Memory B cell (primary cell): ENCODE measurements at regions not wholly inside any gene's neighbourhood (a gene's known extent, or its start where the extent isn't known, plus 50 kb on each side); places are given as distances from the start of the nearest gene placed in this dataset.

Experiments used
- ATAC-seq: fragments of 150-1000 bp; cut with Tn5 transposase; 2 replicates; pipeline ENCODE4 v1.10.0; 2021; ENCODE audit warnings: low read depth, mild to moderate bottlenecking, moderate library complexity
- DNase-seq, 2 donors: peaks; one replicate each; pipeline ENCODE4 v3.0.0; 2022; ENCODE audit warnings: low spot score in 2 of 2
- H3K27ac Mint-ChIP-seq: one replicate; pipeline ENCODE4 v1.8.0; 2022; ENCODE audit warnings: mild to moderate bottlenecking, moderate library complexity, mixed read lengths
- H3K27me3 Mint-ChIP-seq: one replicate; pipeline ENCODE4 v1.8.0; 2022; ENCODE audit warnings: mixed read lengths
- H3K36me3 Mint-ChIP-seq: one replicate; pipeline ENCODE4 v1.8.0; 2022; ENCODE audit warnings: mild to moderate bottlenecking, mixed read lengths
- H3K4me1 Mint-ChIP-seq: one replicate; pipeline ENCODE4 v1.8.0; 2022; ENCODE audit warnings: mixed read lengths
- H3K4me3 Mint-ChIP-seq: one replicate; pipeline ENCODE4 v1.8.0; 2022; ENCODE audit warnings: mild to moderate bottlenecking, moderate library complexity, mixed read lengths
- H3K9me3 Mint-ChIP-seq: one replicate; pipeline ENCODE4 v1.8.0; 2022; ENCODE audit warnings: mixed read lengths

DNA sequence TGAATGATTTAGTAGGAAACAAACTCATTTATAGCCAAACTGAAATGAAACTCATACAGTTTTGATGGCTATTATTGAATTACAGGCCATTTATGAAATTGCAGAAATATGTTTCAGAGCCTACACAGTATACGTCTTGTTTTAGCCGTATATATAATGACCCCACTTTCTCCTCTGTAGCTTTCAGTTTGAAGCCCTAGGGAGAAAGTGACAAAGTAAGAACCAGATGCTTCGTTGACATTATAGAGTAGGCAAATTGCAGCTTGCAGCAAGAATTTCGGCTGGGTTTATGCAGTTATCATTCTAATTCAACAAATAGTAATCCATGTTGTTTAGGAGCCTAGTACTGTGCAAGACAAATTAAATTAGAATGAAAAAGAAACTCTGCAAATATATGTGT lies 836.3 kb upstream of the ADGRL4 start:
- H3K4me1 Mint-ChIP-seq, result no peaks in the 10 kb centered on the region
- ATAC-seq (no peak), DNase-seq (no peak)
- H3K9me3 Mint-ChIP-seq, result no peaks in the 10 kb centered on the region
- H3K27me3 Mint-ChIP-seq, result no peaks in the 10 kb centered on the region
- H3K4me3 Mint-ChIP-seq, result no peak overlapping the region
- no peak overlapping the region for H3K27ac Mint-ChIP-seq
- H3K36me3 Mint-ChIP-seq, result no peaks in the 10 kb centered on the region

- no peak overlapping the region for H3K27ac Mint-ChIP-seq
- no peaks in the 10 kb centered on the region for H3K36me3 Mint-ChIP-seq
- DNase-seq (no peak), ATAC-seq (no peak)
- H3K27me3 Mint-ChIP-seq, result no peaks in the 10 kb centered on the region
- H3K4me3 Mint-ChIP-seq, result no peak overlapping the region
- no peaks in the 10 kb centered on the region for H3K4me1 Mint-ChIP-seq
- no peaks in the 10 kb centered on the region for H3K9me3 Mint-ChIP-seq
These were observed 833.4 kb upstream of the ADGRL4 start for GRCh38 chr1:79839882-79840281.

- H3K4me1 Mint-ChIP-seq, result peaks cover 2% of the 10 kb centered on the region
- H3K9me3 Mint-ChIP-seq, result no peaks in the 10 kb centered on the region
- no peaks in the 10 kb centered on the region for H3K27me3 Mint-ChIP-seq
- ATAC-seq, result no peak
- H3K4me3 Mint-ChIP-seq, result no peak overlapping the region
- no peak overlapping the region for H3K27ac Mint-ChIP-seq
- no peaks in the 10 kb centered on the region for H3K36me3 Mint-ChIP-seq
- DNase-seq, result no peak
These were observed 820.9 kb upstream of the ADGRL4 start for GRCh38 chr1:79827446-79827845.

DNA sequence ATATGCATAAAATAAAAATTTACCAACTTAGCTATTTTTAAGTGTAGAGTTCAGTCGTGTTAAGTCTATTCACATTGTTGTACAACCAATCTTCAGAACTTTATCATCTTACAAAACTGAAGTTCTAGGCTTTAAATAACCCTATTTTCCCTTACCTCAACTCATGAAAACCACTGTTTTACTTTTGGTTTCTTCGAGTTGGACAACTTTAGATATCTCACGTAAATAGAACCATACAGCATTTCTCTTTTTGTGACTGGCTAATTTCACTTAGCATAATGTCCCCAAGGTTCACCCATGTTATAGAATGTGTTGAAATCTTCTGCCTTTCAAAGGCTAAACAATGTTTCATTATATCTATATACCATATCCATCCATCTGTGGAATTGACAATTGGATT lies 819.0 kb upstream of the ADGRL4 start:
- peaks cover 2% of the 10 kb centered on the region for H3K4me1 Mint-ChIP-seq
- H3K27me3 Mint-ChIP-seq, result no peaks in the 10 kb centered on the region
- no peak overlapping the region for H3K27ac Mint-ChIP-seq
- H3K36me3 Mint-ChIP-seq, result no peaks in the 10 kb centered on the region
- no peak overlapping the region for H3K4me3 Mint-ChIP-seq
- H3K9me3 Mint-ChIP-seq, result no peaks in the 10 kb centered on the region
- ATAC-seq (no peak), DNase-seq (no peak)

- no peaks in the 10 kb centered on the region for H3K9me3 Mint-ChIP-seq
- H3K4me3 Mint-ChIP-seq, result no peak overlapping the region
- no peak overlapping the region for H3K27ac Mint-ChIP-seq
- H3K36me3 Mint-ChIP-seq, result no peaks in the 10 kb centered on the region
- DNase-seq (no peak), ATAC-seq (no peak)
- H3K27me3 Mint-ChIP-seq, result no peaks in the 10 kb centered on the region
- H3K4me1 Mint-ChIP-seq, result peaks cover 2% of the 10 kb centered on the region
These were observed 815.5 kb upstream of the ADGRL4 start for GRCh38 chr1:79822053-79822452.

DNA sequence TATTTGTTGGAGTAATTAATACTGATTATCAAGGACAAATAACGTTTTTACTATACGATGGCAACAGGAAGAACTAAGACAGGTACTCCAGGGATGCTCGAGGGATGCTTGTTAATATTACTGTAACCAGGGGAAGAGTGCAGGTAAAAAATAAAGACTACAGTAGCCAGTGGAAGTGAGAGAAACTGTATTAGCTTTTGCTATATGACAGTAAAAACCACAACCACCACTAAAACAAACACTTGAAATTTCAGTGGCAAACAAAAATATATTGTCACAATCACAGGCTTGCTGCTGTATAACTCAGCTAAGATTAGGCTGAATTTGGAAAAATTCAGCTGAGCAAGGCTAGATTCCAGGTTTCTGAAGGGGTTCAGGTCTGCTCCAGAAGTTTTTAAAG lies 812.6 kb upstream of the ADGRL4 start:
- no peaks in the 10 kb centered on the region for H3K4me1 Mint-ChIP-seq
- H3K4me3 Mint-ChIP-seq, result no peak overlapping the region
- no peak for ATAC-seq
- H3K9me3 Mint-ChIP-seq, result no peaks in the 10 kb centered on the region
- no peaks in the 10 kb centered on the region for H3K27me3 Mint-ChIP-seq
- H3K36me3 Mint-ChIP-seq, result no peaks in the 10 kb centered on the region
- H3K27ac Mint-ChIP-seq, result no peak overlapping the region
- no peak for DNase-seq

DNA sequence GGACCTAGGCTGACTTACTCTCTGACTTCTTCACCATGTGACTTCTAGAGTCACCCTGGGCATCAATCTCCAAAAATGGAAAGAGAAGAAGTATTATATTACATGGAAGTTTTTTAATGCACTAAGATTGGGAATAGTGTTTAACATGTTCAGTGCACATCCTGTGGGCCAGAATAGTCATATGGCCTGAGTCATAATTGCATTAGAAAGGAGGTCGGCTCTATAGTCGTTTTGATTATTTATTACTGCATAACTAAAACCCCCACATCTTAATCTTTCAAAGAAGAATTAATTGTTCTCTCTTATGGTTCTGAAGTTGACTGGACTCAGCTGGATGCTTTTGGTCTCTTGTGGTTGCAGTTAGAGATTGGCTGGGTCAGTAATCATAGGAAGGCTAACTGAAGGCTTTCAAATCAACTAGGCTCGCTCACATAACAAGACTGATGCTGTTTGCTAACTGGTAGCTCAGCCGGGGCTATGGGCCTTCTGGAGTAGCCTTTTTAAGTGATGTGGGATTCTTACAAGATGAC lies 810.6 kb upstream of the ADGRL4 start:
- no peaks in the 10 kb centered on the region for H3K9me3 Mint-ChIP-seq
- H3K27me3 Mint-ChIP-seq, result no peaks in the 10 kb centered on the region
- no peaks in the 10 kb centered on the region for H3K4me1 Mint-ChIP-seq
- no peak overlapping the region for H3K4me3 Mint-ChIP-seq
- no peak for DNase-seq
- H3K36me3 Mint-ChIP-seq, result no peaks in the 10 kb centered on the region
- no peak for ATAC-seq
- no peak overlapping the region for H3K27ac Mint-ChIP-seq

GRCh38 chr1:79815115-79815514 lies 808.6 kb upstream of the ADGRL4 start:
- no peaks in the 10 kb centered on the region for H3K4me1 Mint-ChIP-seq
- no peak overlapping the region for H3K4me3 Mint-ChIP-seq
- ATAC-seq (no peak), DNase-seq (no peak)
- no peaks in the 10 kb centered on the region for H3K36me3 Mint-ChIP-seq
- H3K27me3 Mint-ChIP-seq, result no peaks in the 10 kb centered on the region
- no peaks in the 10 kb centered on the region for H3K9me3 Mint-ChIP-seq
- H3K27ac Mint-ChIP-seq, result no peak overlapping the region

DNA sequence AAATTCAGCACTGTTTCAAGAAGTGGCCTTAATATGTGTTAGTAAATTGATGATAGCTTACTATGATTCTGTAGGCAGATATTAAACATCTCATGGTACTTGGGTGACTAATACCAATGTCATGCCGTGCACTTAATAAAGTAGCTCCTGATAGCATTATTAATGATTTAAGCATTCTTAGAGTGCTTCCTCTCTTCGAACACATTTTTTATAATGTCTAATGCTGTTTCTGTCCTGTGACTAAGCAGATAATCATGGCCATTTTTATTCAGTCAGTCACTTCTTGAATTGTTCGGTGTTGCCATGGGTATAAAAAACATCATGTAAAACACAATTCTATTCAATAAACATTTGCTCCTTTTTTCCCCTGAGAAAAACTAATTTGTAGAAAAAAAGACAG lies 804.6 kb upstream of the ADGRL4 start:
- peaks cover 5% of the 10 kb centered on the region for H3K36me3 Mint-ChIP-seq
- H3K27ac Mint-ChIP-seq, result no peak overlapping the region
- DNase-seq (no peak), ATAC-seq (no peak)
- H3K4me3 Mint-ChIP-seq, result no peak overlapping the region
- H3K27me3 Mint-ChIP-seq, result no peaks in the 10 kb centered on the region
- H3K9me3 Mint-ChIP-seq, result peaks cover 5% of the 10 kb centered on the region
- H3K4me1 Mint-ChIP-seq, result no peaks in the 10 kb centered on the region

DNA sequence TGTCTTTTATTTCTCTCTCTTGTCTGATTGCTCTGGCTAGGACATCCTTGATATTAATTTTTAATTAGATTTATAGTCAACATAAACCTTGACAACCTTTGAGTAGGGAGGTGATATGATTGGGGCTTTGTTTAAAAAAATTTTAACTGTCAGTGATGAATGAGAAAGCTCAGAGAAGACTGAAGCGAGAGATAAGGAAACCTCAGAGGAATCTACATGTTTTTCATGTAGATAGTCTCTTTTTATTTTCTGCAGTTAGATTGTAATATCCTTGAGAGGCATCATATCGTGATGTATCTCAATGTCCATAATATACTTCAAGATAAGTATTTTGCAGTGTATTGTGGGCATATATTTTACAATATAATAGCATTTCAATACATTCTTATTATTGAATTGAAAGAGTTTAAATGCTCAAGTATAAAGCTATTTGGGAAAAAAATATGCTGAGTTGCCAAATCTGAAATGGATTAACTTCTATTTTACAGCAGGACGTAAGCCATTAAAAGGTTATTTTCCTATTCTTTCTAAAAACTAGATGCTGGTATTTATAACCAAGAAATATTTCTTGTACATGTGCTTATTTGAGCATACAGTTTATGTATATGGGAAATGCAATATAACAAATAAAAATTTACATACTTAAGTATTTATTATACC lies 802.4 kb upstream of the ADGRL4 start:
- Mint-ChIP-seq H3K36me3 (peaks cover 5% of the 10 kb centered on the region), H3K27ac (no peak overlapping the region), H3K4me3 (no peak overlapping the region), H3K27me3 (no peaks in the 10 kb centered on the region), H3K4me1 (peaks cover 2% of the 10 kb centered on the region), H3K9me3 (peaks cover 5% of the 10 kb centered on the region)
- DNase-seq, result no peak
- ATAC-seq, result no peak

DNA sequence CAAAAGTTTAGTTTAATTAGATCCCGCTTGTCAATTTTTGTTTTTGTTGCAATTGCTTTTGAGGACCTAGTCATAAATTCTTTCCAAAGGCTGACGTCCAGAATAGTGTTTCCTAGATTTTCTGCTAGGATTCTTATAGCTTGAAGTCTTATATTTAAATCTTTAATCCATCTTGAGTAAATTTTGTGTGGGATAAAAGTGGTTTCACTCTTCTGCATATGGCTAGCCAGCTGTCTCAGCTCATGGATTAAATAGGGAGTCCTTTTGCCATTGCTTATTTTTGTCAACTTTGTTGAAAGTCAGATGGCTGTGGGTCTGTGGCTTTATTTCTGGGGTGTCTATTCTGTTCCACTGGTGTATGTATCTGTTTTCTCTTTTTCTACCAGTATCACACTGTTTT lies 801.3 kb upstream of the ADGRL4 start:
- DNase-seq (no peak), ATAC-seq (no peak)
- peaks cover 2% of the 10 kb centered on the region for H3K4me1 Mint-ChIP-seq
- peaks cover 5% of the 10 kb centered on the region for H3K9me3 Mint-ChIP-seq
- H3K4me3 Mint-ChIP-seq, result no peak overlapping the region
- peaks cover 5% of the 10 kb centered on the region for H3K36me3 Mint-ChIP-seq
- no peak overlapping the region for H3K27ac Mint-ChIP-seq
- H3K27me3 Mint-ChIP-seq, result no peaks in the 10 kb centered on the region

- no peak for ATAC-seq
- Mint-ChIP-seq H3K4me3 (no peak overlapping the region), H3K27me3 (no peaks in the 10 kb centered on the region), H3K27ac (no peak overlapping the region), H3K36me3 (no peaks in the 10 kb centered on the region), H3K4me1 (peaks cover 3% of the 10 kb centered on the region), H3K9me3 (no peaks in the 10 kb centered on the region)
- no peak for DNase-seq
These were observed 791.0 kb upstream of the ADGRL4 start for GRCh38 chr1:79797487-79797886.

DNA sequence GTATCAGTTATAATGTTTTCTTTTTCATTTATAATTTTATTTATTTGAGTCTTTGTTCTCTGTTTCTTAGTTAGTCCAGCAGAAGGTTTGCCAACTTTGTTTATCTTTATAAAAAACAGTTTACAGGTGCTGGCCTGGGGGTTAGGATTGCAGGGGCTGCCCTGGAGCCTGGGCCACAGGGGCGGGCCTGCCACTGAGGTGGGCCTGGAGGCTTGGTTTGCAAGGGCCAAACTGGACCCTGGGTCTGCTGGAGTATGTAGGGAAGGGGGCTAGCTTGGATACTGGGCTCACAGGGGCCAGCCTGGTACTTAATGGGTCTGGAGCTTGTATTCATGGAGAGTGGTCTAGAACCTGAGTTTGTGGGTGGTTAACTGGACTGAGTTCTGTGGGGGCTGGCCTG lies 789.9 kb upstream of the ADGRL4 start:
- DNase-seq (no peak), ATAC-seq (no peak)
- no peaks in the 10 kb centered on the region for H3K9me3 Mint-ChIP-seq
- peaks cover 3% of the 10 kb centered on the region for H3K4me1 Mint-ChIP-seq
- H3K27ac Mint-ChIP-seq, result no peak overlapping the region
- no peaks in the 10 kb centered on the region for H3K27me3 Mint-ChIP-seq
- H3K36me3 Mint-ChIP-seq, result no peaks in the 10 kb centered on the region
- no peak overlapping the region for H3K4me3 Mint-ChIP-seq

DNA sequence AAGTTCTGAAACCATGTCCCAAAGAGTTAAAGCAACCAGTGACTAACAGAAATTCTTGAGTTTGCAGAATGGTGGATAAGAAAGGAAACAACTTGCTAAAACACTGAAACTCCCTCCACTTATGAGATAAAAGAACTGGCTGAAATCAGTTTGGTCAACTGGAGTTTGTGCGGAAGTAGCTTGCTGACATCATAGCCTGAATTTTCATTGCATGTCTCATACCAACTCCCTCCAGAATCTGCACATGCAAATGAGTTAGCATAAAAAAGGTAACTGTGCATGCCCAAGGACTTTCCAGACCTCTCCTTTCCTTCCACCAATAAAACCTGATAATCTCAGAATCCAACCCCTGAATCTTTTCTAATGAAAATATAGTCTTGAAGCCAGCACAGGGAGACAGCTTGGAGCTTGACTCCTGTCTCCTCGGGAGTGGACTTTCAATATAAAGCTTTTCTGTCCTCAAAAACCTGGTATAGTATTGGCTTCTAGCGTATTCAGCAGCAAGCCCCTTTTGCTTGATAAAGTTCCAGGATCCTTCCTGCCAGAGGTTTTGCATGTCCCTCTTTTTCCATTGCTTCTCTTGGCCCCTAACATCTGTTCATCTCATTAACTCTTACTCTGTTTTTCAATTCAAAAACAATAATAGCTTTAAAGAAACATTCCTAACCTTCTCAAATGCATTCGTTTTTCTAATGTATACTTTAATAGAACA lies 785.8 kb upstream of the ADGRL4 start:
- Mint-ChIP-seq H3K36me3 (no peaks in the 10 kb centered on the region), H3K27ac (no peak overlapping the region), H3K9me3 (no peaks in the 10 kb centered on the region), H3K27me3 (no peaks in the 10 kb centered on the region), H3K4me1 (peaks cover 3% of the 10 kb centered on the region), H3K4me3 (no peak overlapping the region)
- DNase-seq (no peak), ATAC-seq (no peak)
